ENCODE measurements at regions not wholly inside any gene's neighbourhood (a gene's known extent, or its start where the extent isn't known, plus 50 kb on each side); places are given as distances from the start of the nearest gene placed in this dataset.
"Not testable (repeated sequence)": the region's sequence is repeated elsewhere in the genome, so short reads cannot be mapped to it uniquely, and the experiment has no call there.

DNA sequence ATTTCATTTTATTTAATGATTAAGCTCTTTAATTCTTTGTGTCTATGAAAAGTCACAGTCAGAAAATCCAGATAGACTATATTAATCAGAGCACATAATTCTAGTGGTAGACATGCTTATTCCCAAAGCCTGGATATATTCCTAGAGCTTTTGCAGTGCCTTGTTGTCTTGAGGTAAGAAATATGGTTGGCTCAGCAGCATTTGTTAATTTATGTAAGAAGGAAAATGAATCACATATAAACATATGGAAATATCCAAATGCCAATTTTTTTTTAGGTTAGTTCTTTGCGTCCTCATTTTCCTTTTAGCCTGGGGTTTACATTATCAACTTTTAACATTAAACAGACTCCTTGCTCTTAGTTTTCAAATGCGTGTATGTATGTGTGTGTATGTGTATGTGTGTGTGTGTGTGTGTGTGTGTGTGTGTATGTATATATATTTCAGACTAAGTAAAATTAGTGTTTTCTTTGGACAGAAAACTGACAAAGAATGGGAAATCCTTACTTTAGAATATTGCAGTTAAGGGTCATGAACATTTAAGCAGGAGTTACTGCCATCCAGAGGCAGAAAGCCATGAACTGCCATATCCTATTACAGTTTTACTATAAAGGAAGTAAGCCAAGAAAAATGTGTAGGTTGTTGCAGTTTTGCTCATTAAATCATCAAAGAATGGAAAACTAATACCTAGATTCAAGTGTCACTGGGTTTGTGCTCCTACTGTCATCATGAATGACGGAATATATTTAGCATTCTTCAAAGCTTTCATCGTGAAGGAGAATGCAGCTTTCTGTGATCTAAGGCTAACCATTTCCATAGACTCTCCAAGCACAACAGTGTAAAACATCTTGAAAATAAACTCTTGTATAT lies 477.1 kb upstream of the NR5A2 start:
- no peak for DNase-seq

DNA sequence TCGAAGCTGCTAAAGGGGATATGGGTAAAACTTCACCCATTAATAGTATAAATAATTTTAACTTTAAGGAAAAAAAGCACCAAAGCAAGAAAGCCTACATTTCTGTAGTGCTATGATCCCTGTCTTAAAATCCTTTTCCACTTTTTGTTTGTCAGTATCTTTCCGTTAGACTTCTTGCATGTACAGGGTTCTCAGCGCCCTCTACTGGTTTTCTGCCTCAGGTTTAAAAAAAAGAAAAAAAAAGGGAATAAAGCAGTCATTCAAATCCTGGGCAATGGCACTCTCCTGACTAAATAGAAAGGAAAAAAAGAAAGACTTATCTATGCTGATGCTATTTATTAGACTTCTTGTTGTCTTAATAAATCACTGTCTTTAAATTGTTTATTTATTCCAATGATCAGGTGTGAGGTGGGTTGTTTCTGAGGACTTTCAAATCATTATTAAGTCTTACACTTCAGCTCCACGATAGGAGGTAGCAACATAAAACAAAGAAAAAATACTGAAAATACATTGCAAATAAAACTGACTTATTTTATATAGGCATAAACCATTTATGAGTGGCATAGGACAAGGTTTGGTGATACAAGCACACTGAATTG lies 475.4 kb upstream of the NR5A2 start:
- DNase-seq = peak in 9 of 14 donors; percentile 2 to 37 (median 5)

DNA sequence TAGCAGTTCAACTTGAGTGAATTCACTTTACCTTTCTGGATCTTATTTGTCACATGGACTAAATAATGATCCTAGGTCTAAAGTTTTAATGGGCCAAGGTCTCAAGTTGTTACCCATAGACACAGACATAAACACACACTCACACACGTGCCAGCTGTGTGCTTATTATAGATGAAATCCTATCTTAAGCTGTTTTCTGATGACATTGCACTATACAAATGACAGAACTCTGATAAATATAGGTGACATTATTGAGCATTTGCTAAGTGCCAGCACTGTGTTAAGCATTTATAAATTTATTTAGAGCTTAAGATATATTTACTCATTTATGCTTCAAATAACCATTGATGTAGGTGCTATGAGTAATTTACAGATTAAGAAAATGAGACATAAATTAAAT lies 474.4 kb upstream of the NR5A2 start:
- DNase-seq = no peak

DNA sequence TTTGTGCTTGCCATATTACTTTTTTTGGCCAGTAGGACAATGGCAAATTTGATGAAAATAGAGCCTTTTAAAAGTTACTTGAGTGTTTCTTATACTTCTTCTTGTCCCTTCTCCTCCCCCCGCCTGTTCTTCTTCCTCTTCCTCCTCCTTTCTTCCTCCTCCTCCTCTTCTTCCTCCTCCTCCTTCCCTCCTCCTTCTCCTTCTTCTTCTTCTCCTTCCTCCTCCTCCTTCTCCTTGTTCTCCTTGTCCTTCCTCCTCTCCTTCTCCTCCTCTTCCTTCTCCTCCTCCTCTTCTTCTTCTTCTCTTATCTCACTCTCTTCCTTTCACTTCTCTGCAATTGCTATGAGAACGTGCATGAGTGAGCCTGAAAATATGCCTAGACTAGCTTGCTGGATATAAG lies 466.2 kb upstream of the NR5A2 start:
- no peak for DNase-seq

DNA sequence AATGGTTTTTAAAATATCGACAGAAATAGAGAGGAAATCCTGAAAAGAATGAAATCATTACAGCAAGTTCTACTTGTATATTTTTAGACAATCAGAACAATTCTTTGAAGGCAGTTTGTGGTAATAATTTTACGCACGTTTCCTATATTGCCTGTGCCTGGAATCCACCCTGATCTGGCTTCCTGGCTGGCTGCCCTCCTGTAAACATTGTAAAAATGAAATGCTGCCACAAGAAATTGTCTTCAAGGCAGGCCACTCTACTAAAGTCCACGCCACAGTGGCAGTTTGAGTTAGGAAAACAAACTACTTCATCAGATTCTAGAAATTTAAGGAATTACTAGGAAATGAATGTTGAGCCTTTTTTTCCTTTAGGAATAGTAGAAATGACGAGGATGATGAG lies 454.5 kb upstream of the NR5A2 start:
- no peak for DNase-seq

DNA sequence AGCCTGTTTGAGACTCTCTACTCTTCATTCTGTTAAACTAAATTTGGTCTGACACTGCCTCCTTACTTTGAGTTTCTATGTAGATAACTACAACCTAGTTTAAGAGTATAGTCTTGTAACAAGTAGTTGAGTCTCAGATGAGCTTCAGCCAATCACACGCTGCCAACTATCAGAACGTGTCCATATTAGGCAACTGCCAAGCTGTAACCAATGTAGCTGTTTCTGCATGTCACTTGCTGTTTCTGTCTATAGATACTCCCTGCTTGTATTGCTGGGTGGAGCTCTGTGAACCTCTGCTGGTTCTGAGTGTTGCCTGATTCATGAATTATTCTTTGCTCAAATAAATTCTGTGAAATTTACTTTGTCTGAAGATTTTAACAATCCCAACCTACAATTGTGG lies 452.6 kb upstream of the NR5A2 start:
- no peak for DNase-seq

DNA sequence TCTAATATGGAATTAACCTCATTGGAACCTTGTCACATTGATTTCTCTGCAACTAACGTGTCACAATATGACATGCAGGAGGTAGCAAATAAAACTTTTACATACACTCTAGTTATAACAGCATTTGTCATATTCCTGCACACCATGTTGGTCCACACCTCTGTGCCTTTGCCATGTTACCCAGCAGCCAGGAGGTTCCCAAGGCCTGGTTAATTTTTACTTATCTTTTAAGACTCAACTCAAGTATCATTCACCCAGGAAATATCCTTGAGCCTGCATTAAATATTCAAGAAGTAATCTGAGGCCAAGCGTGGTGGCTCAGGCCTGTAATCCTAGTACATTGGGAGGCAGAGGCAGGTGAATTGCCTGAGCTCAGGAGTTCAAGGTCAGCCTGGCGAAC lies 447.2 kb upstream of the NR5A2 start:
- DNase-seq = no peak

DNA sequence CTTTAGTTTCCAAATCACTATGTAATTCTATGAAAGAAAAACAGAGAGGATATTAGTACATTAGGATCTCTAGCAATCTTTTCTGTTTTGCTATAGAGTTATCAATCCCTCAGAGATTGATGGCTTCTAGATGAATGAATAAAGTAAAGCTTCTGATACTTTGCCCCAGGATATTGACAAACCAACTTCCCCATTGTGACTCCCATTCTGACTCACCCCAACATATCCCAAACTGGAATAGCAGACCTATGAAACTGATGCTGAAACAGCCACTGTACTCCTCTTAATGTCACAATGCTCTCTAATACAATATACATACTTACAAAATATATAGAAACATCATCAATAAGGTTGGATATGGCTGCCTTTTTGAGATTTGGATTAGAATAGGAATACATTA lies 442.1 kb upstream of the NR5A2 start:
- no peak for DNase-seq

DNA sequence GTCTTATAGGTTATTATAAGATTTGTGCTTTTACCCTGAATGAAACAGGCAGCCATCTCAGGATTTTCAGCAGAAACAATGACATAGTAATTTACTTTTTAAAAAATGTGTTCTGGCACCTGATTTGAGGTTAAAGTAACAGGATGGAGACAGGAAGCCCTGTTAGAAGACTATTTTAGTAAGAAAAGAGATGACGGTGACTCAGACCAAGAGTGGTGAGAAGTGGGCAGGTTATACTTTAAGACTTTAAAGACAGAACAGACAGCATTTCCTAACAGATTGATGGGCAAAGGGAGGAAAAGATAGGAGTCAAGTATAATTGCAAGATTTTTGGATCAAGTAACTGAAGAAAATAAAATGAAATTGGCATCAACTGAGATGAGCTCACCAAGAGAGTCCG lies 436.8 kb upstream of the NR5A2 start:
- no peak for DNase-seq

DNA sequence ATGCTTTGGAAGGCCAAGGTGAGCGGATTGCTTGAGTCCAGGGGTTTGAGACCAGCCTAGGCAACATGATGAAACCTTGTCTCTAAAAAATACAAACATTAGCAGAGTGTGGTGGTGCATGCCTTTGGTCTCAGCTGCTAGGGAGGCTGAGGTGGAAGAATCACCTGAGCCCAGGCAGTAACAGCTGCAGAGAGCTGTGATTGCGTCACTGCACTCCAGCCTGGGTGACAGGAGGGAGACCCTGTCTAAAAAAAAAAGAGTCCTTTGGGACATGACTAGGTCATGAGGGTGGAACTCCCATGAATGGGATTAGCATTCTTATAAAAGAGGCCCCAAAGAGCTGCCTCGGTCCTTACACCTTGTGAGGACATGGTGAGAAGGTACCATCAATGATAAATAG lies 436.0 kb upstream of the NR5A2 start:
- no peak for DNase-seq

DNA sequence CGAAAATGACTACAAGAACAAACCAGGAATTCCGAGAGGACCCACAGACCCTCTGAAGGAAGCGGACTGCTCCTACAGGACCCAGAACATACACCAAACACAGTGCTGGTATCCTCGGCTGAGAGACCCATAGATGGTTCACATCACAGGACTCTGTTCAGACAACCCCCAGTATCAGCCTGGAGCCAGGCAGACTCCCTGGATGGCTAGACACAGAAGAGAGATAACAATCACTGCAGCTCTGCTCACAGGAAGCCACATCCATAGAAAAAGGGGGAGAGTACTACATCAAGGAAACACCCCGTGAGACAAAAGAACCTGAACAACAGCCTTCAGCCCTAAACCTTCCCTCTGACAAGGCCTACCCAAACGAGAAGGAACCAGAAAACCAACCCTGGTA lies 434.0 kb upstream of the NR5A2 start:
- DNase-seq = no peak

DNA sequence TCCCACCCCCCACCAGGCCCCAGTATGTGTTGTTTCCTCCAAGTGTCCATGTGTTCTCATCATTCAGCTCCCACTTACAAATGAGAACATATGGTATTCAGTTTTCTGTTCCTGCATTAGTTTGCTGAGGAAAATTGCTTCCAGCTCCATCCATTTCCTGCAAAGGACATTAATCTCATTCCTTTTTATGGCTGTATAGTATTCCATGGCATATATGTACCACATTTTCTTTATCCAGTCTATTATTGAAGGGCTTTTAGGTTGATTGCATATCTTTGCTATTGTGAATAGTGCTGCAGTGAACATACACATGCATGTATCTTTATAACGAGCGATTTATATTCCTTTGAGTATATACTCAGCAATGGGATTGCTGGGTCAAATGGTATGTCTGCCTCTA lies 431.1 kb upstream of the NR5A2 start:
- DNase-seq = not testable (repeated sequence)

DNA sequence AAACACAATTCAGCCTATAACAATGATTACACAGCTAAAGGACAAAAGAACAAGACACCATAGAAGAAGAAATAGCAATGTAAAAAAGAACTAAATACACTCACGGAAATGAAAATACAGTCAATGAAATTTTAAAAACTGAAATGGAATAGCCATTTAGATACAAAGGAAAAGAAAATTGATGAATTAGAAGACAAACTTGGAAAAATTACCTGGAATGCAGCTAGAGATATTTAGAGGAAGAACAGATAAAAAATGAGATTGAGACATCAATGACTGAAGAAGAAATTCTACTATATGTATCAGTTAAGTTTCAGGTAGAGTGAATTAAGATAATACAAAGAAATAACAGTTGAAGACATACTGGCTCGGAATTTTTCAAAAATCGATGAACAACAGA lies 430.4 kb upstream of the NR5A2 start:
- DNase-seq = no peak

DNA sequence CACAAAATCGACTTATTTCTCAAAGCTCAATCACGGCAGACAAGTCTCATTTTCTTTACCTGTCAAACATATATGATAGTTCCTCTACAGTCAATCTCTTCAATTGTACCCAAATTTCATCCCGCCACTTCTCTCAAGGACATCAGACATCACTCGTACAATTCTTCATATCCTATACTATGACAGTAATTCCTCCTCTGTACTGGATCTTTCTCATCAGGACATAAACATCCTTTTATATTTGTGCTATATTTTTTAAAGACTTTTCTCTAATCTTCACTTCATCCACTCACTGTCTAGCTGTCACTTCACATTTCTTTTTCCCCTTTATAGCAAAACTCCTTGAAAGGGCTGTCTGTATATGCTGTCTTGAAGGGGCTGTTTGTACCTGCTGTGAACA lies 419.1 kb upstream of the NR5A2 start:
- DNase-seq = no peak

DNA sequence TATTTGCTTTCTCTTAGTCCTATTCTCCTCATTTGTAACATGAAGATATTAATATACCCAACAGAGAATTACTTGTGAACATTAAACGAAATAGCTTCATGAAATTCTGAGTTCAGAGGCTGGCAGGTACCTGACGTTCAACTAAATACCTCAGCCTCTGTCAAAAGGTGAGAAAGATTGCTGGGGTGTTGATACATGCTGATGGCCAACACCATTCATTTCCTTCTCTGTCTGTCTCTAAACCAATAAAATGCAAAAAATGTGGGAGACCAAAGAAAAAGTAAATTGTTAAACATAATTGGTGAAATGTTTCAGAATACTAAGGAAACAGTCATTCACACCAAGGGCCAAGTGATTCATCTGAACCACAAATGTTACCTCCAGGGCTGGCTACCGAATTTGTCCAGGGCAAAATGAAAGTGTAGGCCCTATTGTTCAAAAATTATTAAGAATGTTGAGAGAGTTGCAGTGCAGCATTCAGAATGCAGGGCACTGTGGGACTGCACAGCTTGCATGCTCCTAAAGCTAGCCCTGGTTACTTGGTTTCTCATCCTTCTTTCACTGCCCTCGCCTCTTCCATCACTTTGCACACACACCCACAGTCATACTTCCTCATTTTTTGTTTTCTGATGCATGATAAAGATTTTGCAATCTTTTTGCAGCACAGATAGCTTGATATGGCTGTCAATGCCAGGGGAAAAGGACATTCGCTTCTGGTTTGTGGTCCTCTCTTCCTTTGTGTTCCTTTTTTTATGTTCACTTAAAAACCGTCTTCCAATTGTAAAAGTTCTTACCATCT lies 414.3 kb upstream of the NR5A2 start:
- DNase-seq = no peak

DNA sequence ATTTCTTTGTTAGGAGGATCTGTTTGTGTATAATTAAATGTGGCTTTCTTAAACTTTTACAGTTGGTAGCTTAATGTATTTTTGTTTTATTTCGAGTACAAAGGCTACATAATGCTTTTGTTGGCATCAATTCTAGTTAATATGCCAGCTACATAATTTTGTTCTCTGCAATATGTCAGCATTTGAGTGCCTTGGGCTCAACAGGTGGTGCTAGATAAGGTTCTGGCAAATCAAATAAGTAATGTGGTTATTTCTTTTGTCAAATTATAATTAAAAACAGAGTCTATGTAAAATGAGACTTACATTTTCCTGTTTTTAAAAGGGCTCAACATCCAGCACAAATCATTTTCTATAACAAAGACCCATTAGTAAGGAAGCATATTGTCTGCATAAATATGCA lies 410.6 kb upstream of the NR5A2 start:
- DNase-seq = no peak

DNA sequence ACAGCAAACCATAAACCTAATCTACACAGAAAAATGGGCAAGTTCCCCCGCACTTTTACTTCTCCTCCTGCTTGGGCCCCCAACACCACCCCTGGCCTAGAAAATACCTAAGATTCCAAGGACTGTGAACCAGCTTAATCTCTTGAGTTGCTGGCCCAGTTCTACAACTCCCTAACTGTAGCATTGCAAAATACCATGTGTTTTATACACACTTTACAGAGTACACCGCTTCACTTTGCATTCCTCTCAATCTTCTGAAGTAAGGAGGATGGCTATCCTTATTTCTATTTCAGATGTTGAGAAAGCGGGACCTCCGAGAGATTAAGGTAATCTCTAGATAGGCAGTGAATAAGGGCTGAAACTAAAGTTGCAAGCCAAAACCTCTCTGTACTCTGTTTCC lies 408.3 kb upstream of the NR5A2 start:
- DNase-seq = no peak

DNA sequence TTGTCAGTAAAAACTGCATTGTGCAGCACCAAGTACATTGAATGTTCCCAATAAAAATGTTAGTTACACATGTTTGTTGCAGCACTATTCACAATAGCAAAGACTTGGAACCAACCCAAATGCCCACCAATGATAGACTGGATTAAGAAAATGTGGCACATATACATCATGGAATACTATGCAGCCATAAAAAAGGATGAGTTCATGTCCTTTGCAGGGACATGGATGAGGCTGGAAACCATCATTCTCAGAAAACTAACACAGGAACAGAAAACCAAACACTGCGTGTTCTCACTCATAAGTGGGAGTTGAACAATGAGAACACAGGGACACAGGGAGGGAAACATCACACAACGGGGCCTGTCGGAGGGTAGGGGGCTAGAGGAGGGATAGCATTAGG lies 401.3 kb upstream of the NR5A2 start:
- not testable (repeated sequence) for DNase-seq

DNA sequence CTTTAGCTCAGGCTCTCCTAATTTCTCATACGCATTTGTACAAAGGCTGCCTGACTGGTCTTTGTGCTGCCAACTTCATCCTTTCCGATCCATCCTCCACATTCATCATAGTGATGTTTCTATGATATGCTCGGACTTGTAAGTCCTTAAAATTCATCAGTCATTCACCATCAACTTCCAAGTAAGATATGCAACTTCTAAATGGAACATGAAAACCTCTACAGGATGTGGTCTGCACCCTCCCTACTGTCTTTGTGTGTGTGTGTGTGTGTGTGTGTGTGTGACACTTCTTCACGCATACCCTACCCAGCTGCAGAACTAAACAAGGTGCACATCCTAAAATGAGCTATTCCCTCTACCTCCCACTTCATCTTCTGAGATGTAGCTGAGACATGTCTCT lies 397.9 kb upstream of the NR5A2 start:
- no peak for DNase-seq

DNA sequence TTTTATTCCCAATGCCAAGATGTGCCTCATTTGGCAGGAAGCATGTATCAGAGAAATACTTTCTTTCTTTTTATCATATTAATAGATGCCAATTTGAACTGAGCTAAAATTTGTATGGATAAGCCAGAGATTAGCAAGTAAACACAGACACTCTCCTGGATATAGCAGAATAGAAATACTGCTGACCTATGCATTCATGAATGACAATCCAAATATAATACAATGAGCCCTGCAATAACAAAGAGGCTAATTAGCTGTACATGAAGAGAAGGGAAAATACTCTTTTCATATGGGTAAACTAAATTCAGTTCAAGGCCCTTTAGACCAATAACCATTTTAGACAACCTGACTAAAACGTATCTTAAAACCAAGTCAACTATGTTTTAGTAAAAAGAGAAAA lies 388.1 kb upstream of the NR5A2 start:
- DNase-seq = no peak

DNA sequence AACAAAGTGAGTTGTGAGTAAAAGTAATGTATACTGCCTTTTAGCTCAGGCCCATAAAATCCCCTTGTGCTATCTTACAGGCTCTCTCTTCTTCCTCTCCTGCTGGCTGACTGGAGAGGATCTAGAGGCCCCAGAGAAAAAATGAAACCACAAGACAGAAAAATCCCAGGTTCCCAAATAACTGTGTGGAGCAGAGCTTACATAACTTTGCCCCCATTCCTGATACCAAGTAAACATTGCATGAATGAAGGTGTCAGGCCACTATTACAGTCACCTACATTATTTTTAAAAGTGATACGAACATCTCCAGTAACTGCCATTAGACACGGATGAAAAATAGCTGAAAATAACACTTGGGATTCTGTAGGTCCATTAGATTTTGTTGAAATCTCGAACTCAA lies 386.0 kb upstream of the NR5A2 start:
- no peak for DNase-seq

DNA sequence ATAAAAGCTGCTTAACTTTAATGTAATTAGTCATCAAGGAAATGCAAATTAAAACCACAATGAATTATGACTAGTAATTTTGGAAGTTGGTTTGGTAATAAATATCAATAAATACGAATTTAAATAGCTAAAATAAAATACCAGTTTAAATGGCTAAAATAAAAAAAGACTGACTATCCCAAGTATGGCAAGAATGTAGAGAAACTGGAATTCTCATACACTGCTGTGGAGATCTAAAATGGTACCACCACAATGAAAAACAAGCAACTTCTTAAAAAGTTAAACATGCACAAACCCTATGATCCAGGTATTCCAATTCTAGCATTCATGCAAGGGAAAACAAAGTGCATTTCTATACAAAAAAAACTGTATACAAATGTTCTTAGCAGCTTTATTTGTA lies 382.6 kb upstream of the NR5A2 start:
- no peak for DNase-seq

DNA sequence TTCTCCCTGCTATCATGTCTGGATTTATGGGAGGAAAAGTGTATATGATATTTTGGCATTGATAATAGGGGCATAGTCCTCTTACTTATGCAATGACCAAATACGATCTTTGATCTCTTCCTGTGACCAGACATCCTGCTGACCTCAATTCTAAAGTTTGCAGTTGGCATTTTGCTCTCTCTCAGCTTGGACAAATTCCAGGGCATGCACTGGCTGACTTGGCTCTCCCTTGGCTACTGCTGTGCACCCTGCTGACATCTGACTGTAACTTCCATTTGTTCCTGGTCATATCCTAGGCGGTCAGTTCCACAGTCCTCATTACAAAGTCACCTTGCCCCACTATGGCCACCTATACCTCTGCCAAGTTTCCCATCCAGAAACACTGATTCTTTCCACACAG lies 380.7 kb upstream of the NR5A2 start:
- no peak for DNase-seq

DNA sequence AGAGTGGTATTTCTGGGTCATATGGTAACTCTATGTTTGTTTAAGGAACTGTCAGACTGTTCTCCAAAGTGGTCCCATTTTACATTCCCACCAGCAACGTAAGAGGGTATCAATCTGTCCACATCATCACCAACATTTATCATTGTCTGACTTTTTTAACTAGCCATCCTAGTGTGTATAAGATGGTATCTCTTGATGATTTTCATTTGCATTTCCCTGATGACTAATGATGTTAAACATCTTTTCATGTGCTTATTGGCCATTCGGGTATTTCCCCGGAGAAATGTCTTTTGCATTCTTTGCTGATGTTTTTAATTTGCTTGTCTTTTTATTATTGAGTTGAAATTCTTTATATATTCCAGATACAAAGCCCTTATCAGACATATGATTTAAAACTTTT lies 370.1 kb upstream of the NR5A2 start:
- DNase-seq = no peak

All from C1 segment of cervical spinal cord (tissue), 14 donors.